NCI-H128 (cell line): ENCODE measurements at regions not wholly inside any gene's neighbourhood (a gene's known extent, or its start where the extent isn't known, plus 50 kb on each side); places are given as distances from the start of the nearest gene placed in this dataset.

Experiments
- DNase-seq: peaks from one replicate; lab custom pipeline; 2025; ENCODE audit not compliant: unreplicated experiment; lab: John Stamatoyannopoulos, UW

DNA sequence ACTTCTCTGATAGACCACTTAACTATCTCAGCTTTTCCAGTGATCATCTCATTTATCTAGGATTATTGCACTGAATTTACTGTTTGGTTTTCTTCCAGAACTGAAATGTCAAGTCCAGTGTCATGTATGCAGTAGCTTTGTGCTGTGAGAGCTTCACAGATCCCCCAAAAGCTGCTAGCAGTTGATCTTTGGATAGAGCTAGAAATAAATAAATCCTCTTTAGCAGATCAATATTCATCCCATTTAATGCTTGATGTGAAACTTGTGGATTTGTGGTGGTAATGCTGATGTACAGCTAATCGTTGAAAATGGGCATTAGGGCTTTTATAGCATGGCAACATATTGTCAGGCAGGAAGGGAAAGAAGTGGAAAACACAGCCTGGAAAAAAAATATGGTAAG is 509.6 kb upstream of the FAM241A start:
- no peak for DNase-seq

DNA sequence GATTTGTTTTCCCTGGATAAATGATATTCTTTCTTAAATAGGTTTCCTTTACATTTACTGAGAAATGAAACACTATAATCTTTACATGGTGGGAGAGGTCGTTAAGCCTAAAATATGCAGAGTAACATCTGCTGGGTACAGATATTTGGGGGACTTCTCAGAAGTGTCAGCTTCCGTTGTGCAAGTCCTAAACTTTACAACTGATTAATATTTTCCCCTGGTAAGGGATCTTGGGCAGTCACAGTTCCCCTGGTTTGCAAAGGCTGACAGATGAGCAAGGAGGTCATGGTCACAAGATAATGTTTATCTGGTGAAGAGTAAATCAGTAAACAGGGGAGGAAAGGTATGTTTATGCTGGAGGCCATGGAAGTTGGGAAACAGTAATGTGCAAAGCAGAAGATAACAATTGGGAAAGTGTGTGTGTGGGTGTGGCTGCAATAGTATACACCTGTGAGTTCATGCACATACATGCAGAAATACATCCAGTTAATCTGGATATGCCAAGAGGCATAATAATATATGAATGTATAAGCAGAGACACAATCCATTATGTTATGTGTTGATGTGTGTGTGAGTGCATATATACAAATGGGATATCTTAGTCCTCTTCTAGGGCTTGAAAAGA is 508.2 kb upstream of the FAM241A start:
- DNase-seq, result no peak

DNA sequence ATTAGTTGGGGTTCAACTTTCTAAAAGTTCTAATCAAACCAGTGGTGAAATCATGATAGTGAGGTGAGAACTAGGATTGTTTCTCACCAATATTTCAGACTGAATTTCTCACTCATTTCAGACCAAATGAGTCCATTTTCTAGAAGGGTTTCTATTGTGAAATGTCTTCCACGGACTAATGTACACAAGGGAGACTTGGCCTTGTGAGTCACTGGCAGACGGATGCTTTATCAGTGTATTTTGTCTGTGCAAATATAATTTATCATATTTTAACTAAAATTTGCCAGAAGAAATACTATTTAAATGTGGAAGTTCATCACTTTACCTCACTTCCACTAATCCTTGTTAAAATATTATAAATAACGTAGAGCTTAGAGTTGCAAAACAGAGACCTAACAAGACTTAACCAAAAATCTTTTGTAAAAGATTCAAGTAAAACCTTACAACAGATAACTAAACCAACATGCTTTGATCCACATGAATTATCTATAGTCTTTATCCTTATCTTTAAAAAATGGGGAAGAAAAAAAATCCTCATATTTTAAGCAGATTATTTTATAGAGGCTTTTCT is 506.0 kb upstream of the FAM241A start:
- no peak for DNase-seq

DNA sequence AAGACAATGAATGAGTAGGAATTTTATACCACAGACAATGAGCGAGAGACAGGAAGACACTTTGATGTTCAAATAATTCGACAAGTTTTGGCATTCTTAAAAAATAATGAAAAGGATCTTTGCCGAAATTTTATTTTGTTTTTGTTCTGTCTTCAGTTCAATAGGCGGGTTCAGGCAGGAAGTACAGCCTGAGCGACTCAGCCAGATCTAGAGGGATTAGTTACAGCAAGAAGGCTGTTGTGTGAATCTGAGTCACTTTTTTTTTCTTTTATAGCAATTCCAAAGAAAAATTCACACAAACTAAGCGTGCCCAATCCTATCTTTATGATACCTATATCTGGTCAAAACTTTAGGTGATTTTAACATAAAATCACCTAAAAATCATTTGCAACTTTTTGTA is 505.4 kb upstream of the FAM241A start:
- DNase-seq, result no peak

DNA sequence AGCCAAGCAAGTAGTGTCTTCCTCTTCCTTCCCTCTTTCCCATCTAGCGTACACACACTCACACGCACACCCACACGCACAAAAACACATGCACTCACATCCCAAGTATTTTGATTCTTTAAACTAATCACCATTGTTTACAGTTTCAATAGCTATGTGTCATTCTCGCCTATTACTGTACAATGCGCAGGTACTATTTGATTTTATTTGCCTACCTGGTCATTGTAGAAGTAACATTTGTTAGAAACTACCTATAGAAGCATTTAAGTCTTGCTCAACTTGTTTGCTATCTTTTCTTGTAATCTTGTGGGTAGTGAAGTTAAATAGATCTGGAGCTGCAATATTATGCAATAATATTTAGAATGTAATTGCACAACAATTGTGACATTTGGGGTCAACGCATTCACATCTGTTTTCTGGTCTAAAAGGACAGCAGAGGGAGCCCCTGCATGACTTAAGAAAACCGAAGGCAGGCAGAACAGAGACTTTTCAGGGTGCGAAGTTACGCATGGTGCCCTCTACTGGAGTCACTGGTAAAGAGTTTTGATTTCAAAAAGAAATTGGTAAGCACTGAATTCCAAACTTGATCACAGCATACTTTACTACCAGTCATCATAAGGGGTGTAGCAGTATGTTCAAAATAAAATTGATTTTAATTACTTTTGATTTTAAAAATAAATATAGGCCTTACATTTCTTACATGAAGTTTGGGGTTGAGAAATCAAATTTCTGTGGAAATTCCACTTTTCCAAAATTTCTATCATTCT is 503.3 kb upstream of the FAM241A start:
- DNase-seq, result no peak

DNA sequence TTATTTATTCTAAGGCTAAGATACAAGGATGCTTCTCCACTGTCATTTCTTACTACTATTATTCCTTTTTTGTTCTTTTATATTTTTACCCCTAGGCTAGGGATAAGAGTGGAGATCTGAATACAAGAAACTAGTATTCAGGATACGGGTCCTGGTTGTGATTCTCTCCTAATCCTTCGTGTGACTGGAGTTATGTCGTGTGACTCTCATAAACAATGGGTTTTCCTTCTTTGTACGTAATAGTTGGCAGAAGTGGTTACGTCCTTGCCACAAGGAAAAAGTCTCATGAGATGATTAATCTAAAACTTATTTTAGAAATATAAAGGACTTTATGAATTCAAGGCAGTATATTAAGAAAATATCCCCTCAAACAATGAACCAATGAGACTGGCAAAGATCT is 497.2 kb upstream of the FAM241A start:
- DNase-seq, result no peak

DNA sequence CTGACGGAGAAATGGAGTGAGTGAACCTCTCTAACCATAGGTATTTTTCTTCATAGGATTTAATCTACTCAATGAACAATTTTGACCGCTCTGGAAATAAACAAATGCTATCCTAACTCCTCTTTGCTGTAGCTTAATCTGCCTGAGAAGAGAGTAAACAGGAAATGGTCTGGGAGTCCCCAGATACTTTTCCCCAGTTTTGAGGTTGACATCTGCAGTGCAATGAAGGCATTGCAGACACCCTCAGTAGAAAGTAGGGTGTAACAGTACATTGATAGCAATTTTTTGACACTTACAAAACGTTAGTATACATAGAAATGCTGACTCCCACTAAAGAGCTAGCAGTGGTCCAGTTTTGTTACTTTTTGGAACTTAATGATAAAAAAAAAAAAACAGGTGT is 495.9 kb upstream of the FAM241A start:
- DNase-seq, result no peak

DNA sequence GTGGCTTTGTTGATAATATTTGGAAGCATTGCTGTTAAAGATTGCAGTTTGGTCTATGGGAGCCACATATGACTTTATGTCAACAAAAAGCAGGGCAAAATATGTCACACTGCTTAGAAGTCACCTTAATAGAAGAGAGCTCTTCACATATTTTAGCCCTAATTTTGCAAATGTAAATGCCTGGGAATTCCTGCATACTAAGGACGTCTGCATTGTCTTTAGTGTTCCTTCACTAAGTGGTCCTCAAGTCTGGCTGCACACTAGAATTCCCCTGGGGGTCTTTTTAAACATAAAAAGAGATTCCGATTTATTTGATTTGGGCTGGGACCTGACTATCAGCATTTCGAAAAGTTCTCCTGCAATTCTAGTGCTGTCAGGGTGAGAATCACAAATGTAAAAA is 495.1 kb upstream of the FAM241A start:
- DNase-seq, result no peak

DNA sequence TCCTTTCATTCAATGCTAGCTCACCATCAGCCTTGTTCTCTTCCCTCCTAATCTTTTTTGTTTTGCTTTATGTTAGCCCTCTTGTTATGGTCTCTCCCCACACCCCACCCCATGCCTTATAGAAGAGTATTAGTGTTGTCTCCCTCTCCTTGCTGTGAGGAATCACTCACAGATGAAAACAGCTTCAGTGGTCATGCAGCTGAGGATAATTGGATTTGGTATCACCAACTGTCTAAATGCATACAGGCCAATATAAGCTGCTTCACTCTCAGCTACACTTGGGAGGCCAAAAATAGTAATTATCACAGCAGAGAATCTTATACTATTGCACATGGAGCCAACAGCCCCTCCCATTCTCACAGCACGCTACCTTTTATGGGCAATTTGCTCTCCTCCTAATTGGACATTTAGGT is 494.6 kb upstream of the FAM241A start:
- DNase-seq, result no peak

DNA sequence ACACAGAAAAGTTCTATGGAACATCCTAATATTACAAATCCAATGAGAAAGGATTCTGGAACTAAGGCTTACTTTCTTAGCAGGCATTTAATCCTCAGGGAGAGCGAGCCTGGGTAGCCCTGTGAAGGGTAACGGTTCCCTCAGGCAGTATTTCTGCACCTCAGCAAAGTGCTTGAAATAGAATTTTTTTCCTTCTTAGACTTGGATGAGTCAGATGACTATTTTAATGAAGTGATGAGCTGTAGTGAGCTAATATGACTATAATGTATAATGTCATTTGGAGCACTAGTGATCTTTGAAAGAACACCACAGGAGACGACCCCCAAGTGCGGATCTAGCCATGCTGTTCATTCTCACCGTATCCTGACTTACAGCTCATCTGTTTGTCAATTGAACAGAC is 493.0 kb upstream of the FAM241A start:
- DNase-seq, result no peak

DNA sequence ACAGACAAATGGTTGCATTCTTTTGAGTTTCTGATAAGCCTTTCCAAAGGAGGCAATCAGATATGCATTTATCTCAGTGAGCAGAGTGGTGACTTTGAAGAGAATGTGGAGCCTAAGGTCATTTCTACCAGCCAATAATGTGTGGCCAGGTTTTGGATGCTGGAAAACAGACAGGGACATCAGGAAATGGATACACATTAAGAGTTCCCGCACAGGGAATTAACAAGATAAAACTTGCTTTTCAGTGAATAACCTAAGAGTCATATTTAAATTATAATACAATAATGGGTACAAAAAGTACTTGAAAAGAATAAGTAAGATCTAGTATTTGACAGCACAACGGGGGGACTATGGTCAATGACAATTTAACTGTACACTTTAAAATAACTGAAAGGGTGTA is 492.3 kb upstream of the FAM241A start:
- DNase-seq, result no peak

DNA sequence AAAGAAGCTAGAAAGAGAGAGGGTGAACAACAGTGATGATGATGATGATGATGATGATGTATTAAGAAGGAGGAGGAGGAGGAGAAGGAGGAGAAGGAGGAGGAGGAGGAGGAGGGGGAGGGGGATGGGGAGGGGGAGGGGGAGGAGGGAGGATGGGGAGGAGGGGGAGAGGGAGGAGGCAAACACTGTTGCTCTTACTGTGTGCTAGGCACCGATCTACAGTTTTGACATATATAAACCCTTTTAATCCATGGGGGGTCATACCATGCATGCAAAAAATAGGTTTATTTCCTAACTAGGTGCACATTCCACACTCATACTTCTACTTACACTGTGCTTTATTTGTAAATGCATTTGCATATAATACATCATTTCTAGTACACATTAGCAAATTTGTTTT is 482.8 kb upstream of the FAM241A start:
- DNase-seq, result no peak

DNA sequence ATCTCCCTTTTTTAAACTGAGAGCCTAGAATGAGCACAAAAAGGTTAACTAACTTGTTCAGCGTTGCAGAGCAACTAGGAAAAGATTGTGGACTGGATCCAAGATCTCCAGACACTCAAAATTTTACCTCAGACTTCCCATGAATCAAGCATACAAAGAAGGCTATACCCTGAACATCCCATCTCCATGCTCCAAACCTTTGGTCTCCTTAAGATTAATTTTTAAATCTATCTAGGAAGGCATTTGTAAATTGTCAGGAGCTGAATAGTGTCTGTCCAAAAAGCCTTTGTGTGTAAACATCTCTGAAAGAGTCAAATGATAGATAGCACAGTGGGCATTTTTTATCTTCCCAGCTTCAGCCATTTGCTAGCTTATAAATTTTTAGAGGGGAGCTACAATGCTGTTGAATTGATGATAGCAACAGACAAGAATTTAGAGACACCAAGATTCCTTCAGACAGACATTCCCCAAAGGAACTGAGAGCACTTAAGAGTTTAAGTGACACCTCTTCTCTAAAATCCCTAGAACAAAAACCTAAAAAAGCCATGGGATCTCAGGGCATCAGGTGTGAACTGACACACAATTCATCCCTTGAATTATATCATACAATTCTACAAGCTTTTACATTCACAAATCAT is 480.8 kb upstream of the FAM241A start:
- no peak for DNase-seq

DNA sequence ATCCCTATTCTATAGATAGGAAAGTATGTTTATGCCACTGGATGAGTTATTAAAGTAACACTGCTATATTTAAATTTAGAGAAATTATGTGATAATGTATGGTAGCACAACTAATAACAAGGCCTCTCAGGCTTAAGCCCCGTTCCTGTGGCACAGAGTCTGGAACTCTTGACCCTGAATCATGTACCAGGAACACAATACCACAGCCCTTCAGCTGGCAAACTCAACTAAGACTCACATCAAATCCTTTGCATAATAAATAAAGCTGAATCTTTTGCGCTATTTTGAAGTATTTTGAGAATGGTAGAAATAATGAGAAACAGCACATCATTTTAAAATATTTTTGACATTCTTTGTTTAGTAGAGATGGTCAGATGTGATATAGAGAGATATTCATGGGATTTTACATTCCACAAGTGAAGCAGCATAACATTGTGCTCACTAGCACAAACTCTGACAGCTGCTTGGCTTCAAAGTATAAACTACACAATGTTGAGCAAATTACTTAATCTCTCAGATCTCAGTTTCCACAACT is 478.4 kb upstream of the FAM241A start:
- DNase-seq, result no peak

DNA sequence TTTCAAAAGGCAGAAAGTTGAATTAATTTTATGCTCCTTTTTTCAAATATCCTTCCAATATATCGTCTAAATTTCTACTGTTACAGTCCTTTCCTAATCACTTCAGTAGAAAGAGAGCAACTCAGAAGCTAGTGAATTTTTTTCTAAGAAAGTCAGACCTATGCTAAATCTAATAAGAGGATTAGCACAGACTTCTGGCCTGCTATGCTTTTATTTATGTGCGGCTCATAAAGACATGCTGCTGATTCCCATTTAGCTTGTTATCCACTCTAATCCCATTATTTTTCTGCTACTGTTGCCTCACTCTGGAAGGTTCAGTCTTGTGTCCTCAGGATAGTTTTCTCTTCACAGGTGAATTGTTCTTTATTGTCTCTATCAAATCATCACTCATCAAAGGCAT is 473.5 kb upstream of the FAM241A start:
- no peak for DNase-seq

DNA sequence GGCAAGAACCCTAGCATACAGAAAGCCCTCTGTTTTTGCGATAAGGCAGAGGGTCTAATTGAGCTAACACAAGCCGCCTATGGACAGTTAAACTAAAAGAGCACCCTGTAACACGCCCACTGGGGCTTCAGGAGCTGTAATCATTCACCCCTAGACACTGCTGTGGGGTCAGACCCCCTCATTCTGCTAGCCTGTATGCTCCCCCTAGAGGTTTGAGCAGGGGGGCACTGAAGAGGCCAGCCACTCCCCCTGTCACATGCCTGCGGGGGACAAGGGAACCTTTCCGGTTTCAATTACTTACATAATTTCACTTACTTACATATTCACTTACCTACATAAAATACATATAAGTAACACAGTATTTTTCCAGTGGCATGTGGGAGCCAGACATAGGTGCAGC is 469.5 kb upstream of the FAM241A start:
- no peak for DNase-seq

DNA sequence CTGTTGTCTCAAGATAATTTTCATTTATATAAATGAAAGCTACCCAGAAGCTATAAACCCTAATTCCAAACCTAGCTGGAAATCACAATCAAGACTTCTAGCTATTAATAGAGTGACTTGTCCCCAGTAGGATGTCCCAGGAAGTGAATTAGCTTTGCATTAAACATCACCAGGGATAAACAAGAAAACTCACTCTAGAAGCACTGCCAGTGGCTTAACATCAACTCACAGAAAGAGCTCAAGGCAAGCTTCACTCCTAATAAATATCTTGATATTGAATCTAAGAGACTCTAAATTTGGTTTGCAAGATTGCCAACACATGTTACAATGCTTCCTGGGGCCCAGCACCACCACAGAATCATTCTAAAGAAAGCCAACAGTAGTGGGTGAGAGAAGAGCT is 468.7 kb upstream of the FAM241A start:
- DNase-seq, result no peak

DNA sequence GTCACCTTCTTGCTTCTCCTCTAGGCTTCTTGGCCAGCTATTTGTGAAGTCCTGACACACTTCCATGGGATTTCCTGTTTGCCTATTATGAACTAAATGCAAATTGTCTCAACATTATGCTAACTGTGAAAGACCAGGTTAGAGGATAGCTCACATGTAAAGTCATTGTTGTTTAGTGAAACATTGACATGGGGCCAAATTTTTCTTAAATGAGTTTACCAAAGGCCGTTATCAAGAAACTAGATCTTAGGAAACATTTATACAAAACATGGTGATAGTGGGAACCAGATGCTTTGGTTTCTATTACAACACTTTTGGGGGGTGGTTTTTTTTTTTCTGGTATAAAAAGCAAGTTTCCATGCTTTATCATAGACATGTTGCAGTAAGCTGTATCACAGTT is 466.8 kb upstream of the FAM241A start:
- no peak for DNase-seq

DNA sequence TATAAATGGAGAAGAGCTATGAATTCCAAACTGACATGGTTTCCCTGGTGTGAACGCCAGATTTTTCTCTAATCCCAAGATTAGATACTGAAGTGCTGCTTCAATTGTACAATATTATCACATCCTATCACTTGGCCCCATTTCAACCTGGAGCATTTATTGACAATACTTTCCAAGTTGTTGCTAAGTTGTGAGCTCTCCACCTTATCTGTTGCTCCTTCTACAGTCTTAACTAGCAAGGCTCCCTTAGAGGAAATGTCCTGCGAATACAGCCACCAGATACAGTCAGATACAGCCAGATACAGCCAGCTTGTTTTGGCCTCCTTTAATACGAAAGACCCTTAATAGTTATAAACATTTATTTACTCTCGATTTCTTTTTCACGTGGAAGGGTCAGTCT is 466.3 kb upstream of the FAM241A start:
- DNase-seq, result no peak

DNA sequence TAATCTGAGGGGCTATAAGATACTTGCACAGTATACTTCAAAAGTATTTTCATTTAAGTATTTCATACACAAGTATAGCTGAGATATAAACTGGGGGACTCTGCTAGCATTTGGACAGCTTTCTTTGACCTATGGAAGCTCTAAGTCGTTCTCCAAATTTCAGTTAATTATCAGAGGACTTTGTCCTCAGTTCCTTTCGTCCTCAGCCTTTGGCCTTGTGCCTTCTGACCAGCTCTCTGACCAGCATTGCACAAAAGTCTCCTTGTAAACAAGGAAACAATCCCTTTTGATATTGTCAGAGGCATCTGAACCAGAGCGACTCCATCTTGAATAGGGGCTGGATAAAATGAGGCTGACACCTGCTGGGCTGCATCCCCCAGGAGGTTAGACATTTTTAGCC is 464.0 kb upstream of the FAM241A start:
- no peak for DNase-seq

DNA sequence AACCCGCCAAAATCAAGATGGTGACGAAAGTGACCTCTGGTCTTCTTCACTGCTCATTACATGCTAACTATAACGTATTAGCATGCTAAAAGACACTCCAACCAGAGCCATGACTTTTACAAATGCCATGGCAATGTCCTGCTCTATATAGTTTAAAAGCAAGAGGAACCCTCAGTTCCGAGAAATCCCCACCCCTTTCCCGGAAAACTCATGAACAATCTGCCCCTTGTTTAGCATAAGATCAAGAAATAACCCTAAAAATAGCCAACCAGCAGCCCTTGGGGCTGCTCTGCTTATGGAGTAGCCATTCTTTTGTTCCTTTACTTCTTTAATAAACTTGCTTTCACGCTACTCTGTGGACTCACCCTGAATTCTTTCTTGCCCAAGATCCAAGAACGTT is 463.5 kb upstream of the FAM241A start:
- no peak for DNase-seq

DNA sequence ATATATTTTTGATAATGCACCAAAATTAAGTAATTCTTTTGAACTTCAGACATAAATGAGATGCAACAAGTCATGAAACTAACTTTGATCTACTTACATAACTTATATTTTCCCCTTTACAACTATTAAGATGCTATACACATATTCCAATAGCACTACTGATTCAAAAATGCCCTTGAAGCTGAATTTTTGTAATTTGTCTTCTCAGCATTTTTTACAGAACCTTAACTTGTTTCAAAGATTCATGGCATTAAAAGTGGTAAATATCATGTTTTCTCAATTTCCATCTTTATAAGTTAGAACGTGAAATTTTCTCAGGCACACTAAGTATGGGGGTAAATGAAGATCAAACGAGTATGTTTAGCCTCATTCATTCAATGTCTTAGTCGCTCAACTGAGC is 460.0 kb upstream of the FAM241A start:
- DNase-seq, result no peak
